ENCODE measurements at regions not wholly inside any gene's neighbourhood (a gene's known extent, or its start where the extent isn't known, plus 50 kb on each side); places are given as distances from the start of the nearest gene placed in this dataset.

- TF ChIP-seq RFX5 (IDR thresholded peaks at IDR 0.05; ENCODE audit: borderline replicate concordance, low read depth, low read length) (no peak), JUND (IDR thresholded peaks at IDR 0.05; ENCODE audit: low read length) (no peak)
Measured at GRCh38 chr7:46658281-46658680, 737.2 kb upstream of the IGFBP3 start.

Measured in H1 (cell line).